GM12865 (cell line): ENCODE measurements at regions not wholly inside any gene's neighbourhood (a gene's known extent, or its start where the extent isn't known, plus 50 kb on each side); places are given as distances from the start of the nearest gene placed in this dataset.

Experiments used
- DNase-seq: peaks from one replicate; pipeline ENCODE4 v3.0.0; 2010; ENCODE audit warnings: low read depth
- H3K4me3 ChIP-seq: 2 replicates; pipeline ENCODE4 v1.5.1; 2011; ENCODE audit warnings: mild to moderate bottlenecking, low read depth, low read length, control low read depth
- TF ChIP-seq, protein P1 (sequence below): IDR thresholded peaks from 2 replicates; pipeline ENCODE4 v1.5.1; 2011; ENCODE audit warnings: low read length, control low read depth, low read depth, inconsistent platforms; ENCODE audit not compliant: insufficient read depth; ENCODE audit errors: missing control alignments

DNA sequence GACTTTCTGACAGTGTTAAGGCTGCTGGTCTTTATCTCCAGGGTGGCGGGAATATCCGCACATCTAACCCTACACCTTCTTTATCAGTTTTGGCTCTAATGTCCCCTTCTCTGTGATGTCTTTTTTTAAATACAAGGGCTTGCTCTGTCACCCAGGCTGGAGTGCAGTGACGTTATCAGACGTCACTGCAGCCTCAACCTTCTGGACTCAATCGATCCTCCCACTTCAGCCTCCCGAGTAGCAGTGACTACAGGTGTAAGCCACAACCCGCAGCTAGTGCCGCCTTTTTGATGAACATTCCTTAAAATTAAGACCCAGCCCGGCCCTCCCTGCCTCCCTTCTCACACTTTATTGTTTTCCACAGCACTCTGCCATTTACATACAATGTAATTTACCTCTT, 120.1 kb upstream of the CDH4 start:
- H3K4me3 ChIP-seq, result no peak overlapping the region
- no peak for DNase-seq
- TF ChIP-seq, protein P1, sequence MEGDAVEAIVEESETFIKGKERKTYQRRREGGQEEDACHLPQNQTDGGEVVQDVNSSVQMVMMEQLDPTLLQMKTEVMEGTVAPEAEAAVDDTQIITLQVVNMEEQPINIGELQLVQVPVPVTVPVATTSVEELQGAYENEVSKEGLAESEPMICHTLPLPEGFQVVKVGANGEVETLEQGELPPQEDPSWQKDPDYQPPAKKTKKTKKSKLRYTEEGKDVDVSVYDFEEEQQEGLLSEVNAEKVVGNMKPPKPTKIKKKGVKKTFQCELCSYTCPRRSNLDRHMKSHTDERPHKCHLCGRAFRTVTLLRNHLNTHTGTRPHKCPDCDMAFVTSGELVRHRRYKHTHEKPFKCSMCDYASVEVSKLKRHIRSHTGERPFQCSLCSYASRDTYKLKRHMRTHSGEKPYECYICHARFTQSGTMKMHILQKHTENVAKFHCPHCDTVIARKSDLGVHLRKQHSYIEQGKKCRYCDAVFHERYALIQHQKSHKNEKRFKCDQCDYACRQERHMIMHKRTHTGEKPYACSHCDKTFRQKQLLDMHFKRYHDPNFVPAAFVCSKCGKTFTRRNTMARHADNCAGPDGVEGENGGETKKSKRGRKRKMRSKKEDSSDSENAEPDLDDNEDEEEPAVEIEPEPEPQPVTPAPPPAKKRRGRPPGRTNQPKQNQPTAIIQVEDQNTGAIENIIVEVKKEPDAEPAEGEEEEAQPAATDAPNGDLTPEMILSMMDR, result no peak

DNA sequence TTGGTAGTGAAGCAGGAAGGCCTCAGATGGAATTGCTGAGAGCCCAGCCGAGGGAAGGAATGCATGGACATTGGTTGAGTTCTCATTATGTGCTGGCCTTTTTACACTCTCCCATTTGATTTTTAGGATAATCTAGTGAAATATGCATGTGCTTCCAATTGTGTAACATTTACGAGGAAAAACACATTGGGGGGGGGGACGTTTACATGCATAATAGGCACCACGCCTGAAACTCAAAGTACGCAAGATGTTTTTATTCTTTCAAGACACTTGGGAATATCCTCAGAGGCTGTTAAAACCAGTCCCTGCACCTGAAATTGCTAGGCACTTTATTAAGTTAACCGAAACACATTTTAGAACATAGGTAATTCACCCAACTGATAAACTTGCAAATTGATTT, 118.5 kb upstream of the CDH4 start:
- DNase-seq, result no peak
- no peak overlapping the region for H3K4me3 ChIP-seq
- TF ChIP-seq, protein P1, result no peak

DNA sequence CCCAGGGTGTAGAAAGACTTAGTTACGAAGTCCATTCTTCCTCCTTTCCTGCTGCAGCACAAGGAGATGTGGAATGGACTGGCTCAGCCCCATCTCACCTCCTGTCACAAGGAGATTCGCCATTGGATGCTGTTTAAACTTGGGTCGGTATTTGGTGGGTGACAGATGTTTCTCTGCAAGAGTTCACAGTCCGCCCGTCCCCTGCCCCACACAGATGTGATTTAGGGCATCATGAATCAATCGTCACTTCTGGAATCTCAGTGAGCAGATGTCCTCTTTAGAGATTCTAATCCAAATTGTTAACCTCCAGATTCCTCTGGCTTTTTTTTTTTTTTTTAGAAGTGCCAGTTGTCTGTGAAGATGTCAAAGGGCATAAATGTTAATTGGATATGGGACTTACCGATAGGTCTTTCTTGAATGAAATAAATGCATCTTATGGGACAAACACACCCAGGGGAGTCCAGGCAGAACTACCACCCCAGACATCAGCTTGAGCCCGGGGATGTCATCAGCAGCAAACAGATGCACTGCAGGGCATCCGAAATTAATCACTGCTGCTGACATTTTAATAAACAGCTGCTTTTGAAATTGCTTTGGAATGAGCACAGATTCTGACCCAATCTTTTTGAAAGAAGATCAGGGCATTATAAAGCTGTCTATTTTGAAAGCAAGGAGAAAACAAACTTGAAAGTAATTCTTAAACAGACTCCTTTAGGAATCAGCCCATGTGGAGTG, 117.6 kb upstream of the CDH4 start:
- DNase-seq, result no peak
- TF ChIP-seq, protein P1, result no peak

DNA sequence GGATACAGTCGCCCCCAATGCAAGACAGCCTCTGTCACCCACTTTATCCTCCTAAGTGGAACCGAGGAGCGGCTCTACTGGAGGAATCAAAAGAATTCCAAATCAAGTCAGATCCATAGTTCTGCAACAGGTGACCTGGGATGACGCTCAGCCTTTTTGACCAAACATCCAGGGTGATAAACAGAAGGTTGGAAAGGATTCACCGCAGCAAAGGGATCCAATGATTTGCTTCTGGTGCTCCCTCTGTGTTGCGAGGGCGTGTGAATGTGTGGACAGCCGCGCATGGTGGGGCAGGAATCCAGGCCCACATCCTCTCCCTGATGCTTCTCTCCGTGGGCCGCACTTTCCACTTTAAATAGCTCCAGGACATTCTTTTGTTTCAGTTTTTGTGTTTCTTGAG, 116.8 kb upstream of the CDH4 start:
- no peak for DNase-seq
- TF ChIP-seq, protein P1, result no peak
- H3K4me3 ChIP-seq, result no peak overlapping the region

More for the DNA sequence above, 117.6 kb upstream of the CDH4 start:
- no peak overlapping the region for H3K4me3 ChIP-seq

DNA sequence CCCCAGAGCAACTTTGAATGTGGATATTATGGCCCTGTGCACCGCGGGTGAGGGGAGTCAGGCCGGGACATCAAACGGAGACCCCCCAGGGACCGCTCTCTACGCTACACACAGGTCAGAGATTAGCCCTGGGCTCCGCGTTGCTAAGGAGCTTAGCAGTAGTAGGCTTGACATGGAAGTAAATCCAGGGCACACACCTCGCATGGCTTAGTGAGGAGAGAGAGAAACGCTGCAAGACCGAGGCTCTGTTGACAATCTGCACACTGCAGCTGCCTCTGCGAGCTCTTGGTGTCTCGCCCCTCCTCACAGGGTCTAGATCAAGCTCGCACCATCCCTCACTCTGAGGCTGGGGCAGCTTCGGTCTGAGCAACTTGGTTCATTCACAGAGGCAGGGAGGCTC, 116.1 kb upstream of the CDH4 start:
- H3K4me3 ChIP-seq, result no peak overlapping the region
- no peak for DNase-seq
- TF ChIP-seq, protein P1, result no peak

DNA sequence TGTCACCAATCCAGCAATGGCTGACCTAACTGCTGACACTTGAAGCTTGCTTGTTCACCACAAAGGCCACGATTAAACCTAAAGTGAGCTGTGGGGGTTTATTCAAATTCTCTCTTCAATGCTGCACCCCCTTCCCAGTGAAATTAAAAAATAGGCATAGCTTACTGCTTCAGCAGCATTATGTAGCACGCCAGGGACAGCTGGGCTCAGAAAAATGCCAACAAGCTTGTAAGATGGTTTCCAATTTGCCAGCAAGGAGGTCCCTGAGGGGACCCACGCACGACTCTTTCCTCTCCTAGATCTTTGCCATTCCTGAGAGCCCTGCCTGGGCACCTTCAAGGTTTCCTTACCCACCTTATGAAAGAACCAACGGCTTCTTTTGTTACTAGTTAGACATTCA, 113.5 kb upstream of the CDH4 start:
- no peak overlapping the region for H3K4me3 ChIP-seq
- TF ChIP-seq, protein P1, result no peak
- DNase-seq, result no peak

DNA sequence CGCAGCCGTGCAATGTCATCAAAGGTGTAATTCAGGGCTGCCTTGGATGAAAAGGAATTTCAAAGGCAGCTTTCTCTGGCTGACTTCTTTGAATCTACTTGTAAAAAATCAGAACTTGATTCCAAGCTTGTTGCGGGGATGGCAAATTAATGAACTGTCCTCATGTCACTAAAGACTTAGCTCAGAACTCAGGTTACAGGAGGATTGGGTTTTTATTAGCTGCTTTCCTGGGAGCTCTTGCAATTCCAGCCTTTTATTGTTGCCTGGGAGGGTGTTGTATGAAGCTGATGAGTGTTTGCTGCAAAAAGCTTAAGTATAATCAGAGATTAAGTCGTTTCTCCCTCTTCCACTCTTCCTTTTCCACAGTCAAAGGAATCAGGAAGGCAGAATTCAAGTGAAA, 113.0 kb upstream of the CDH4 start:
- no peak overlapping the region for H3K4me3 ChIP-seq
- TF ChIP-seq, protein P1, result no peak
- no peak for DNase-seq
